H1 (cell line): ENCODE measurements at regions not wholly inside any gene's neighbourhood (a gene's known extent, or its start where the extent isn't known, plus 50 kb on each side); places are given as distances from the start of the nearest gene placed in this dataset.

Source experiments
- CTCF ChIA-PET: fragments of 300-600 bp; sonication (Branson Sonifier 250); formaldehyde crosslinking; loops from one replicate; lab custom pipeline; 2021; ENCODE audit not compliant: partially characterized antibody; lab: Charles Lee
- POLR2A ChIA-PET: fragments of 300-600 bp; sonication (Branson Sonifier 250); formaldehyde crosslinking; loops from one replicate; lab custom pipeline; 2021; ENCODE audit warnings: inconsistent platforms; ENCODE audit not compliant: partially characterized antibody; lab: Charles Lee
- DNase-seq, 2 experiments: peaks; one replicate each; pipeline versions ENCODE4 v3.0.0 to v3.0.0-alpha.2; 2010 to 2022; ENCODE audit warnings: low spot score in 2 of 2, low read depth in 1 of 2, mixed read lengths in 1 of 2
- FAIRE-seq: peaks from 2 replicates; lab custom pipeline; 2011; peaks lifted over from hg19 to GRCh38; lab: Jason Lieb, UNC
- H2AFZ ChIP-seq: 2 replicates; pipeline ENCODE4 v1.8.1; 2012; ENCODE audit warnings: low read length, inconsistent platforms
- H2AK5ac ChIP-seq: 2 replicates; pipeline ENCODE4 v1.6.1; 2013; ENCODE audit warnings: low read depth, low read length
- H2BK120ac ChIP-seq: replicated peaks from 2 replicates; pipeline ENCODE3; 2013; ENCODE audit warnings: low read depth, low read length, inconsistent platforms
- H2BK12ac ChIP-seq: 2 replicates; pipeline ENCODE4 v1.6.1; 2013; ENCODE audit warnings: low read depth, low read length
- H2BK15ac ChIP-seq: 2 replicates; pipeline ENCODE4 v1.6.1; 2013; ENCODE audit warnings: low read length
- H2BK20ac ChIP-seq: 2 replicates; pipeline ENCODE4 v1.6.1; 2013; ENCODE audit warnings: low read length
- H2BK5ac ChIP-seq: 2 replicates; pipeline ENCODE4 v1.6.1; 2013; ENCODE audit warnings: low read depth, low read length
- H3K14ac ChIP-seq: 2 replicates; pipeline ENCODE4 v1.6.1; 2013; ENCODE audit warnings: inconsistent platforms; ENCODE audit not compliant: insufficient read length
- H3K18ac ChIP-seq: 2 replicates; pipeline ENCODE4 v1.6.1; 2013; ENCODE audit warnings: low read length; ENCODE audit errors: extremely low read depth
- H3K23ac ChIP-seq: 2 replicates; pipeline ENCODE4 v1.6.1; 2013; ENCODE audit warnings: inconsistent platforms; ENCODE audit not compliant: insufficient read length
- H3K23me2 ChIP-seq: 2 replicates; pipeline ENCODE4 v1.6.1; 2013; ENCODE audit warnings: low read depth, low read length
- H3K27ac ChIP-seq: 2 replicates; pipeline ENCODE4 v1.6.1; 2011; ENCODE audit warnings: low read depth, low read length, inconsistent platforms
- H3K27me3 ChIP-seq, 4 experiments: replicated peaks in 1 of 4; 1 replicate in 1 of 4; 2 replicates in 3 of 4; pipeline versions ENCODE4 v1.6.1 to v1.8.1; 2011 to 2013; ENCODE audit warnings: low read length in 3 of 4, mild to moderate bottlenecking in 3 of 4, inconsistent platforms in 2 of 4, mixed read lengths in 2 of 4, moderate library complexity in 1 of 4; ENCODE audit not compliant: control insufficient read depth in 3 of 4, insufficient read depth in 3 of 4; ENCODE audit errors: extremely low read depth in 1 of 4
- H3K36me3 ChIP-seq, 4 experiments: 2 replicates each; pipeline versions ENCODE4 v1.6.1 to v1.8.1; 2011 to 2013; ENCODE audit warnings: mild to moderate bottlenecking in 4 of 4, low read length in 3 of 4, moderate library complexity in 2 of 4, control low read depth in 1 of 4, inconsistent platforms in 1 of 4; ENCODE audit not compliant: insufficient read depth in 4 of 4, control insufficient read depth in 2 of 4
- H3K4ac ChIP-seq: replicated peaks from 2 replicates; pipeline ENCODE3; 2013; ENCODE audit warnings: low read length, low read depth, mixed read lengths, inconsistent platforms; ENCODE audit not compliant: insufficient read length
- H3K4me1 ChIP-seq, 4 experiments: replicated peaks in 1 of 4; 1 replicate in 1 of 4; 2 replicates in 3 of 4; pipeline versions ENCODE4 v1.6.1 to v1.8.1; 2011 to 2013; ENCODE audit warnings: low read length in 3 of 4, inconsistent platforms in 2 of 4, mixed read lengths in 1 of 4; ENCODE audit not compliant: insufficient read depth in 4 of 4, control insufficient read depth in 3 of 4
- H3K4me2 ChIP-seq, 2 experiments: 2 replicates each; pipeline versions ENCODE4 v1.6.1 to v1.8.1; 2011 to 2013; ENCODE audit warnings: low read depth in 2 of 2, low read length in 2 of 2, control low read depth in 1 of 2, inconsistent platforms in 1 of 2, mild to moderate bottlenecking in 1 of 2; ENCODE audit not compliant: insufficient read depth in 1 of 2
- H3K4me3 ChIP-seq, 4 experiments: fragments of 200-600, 300-600 bp in 1 of 4; sonication (generic), shearing (Covaris generic), sonication (Bioruptor Twin) in 1 of 4; 2 replicates each; pipeline versions ENCODE4 v1.5.1 to v1.8.1; 2011 to 2016; ENCODE audit warnings: low read length in 4 of 4, low read depth in 3 of 4, control low read depth in 2 of 4, inconsistent platforms in 2 of 4, mild to moderate bottlenecking in 2 of 4, mixed read lengths in 1 of 4, moderate library complexity in 1 of 4; ENCODE audit not compliant: insufficient read depth in 2 of 4; ENCODE audit errors: extremely low read depth in 1 of 4
- H3K56ac ChIP-seq: replicated peaks from 2 replicates; pipeline ENCODE3; 2013; ENCODE audit warnings: low read depth, mild to moderate bottlenecking, mixed read lengths, low read length, inconsistent platforms; ENCODE audit not compliant: insufficient read length
- H3K79me1 ChIP-seq: 2 replicates; pipeline ENCODE4 v1.6.1; 2013; ENCODE audit warnings: low read depth, low read length, control low read depth
- H3K79me2 ChIP-seq, 2 experiments: 2 replicates each; pipeline versions ENCODE4 v1.6.1 to v1.8.1; 2012 to 2013; ENCODE audit warnings: low read length in 2 of 2, mild to moderate bottlenecking in 2 of 2, inconsistent platforms in 1 of 2; ENCODE audit not compliant: insufficient read depth in 2 of 2, control insufficient read depth in 1 of 2
- H3K9ac ChIP-seq, 4 experiments: replicated peaks in 1 of 4; 1 replicate in 1 of 4; 2 replicates in 3 of 4; pipeline versions ENCODE4 v1.6.1 to v1.8.1; 2011 to 2013; ENCODE audit warnings: low read depth in 3 of 4, low read length in 3 of 4, control low read depth in 2 of 4, mild to moderate bottlenecking in 2 of 4, moderate library complexity in 2 of 4, inconsistent platforms in 1 of 4; ENCODE audit errors: extremely low read depth in 1 of 4
- H3K9me3 ChIP-seq, 2 experiments: 2 replicates each; pipeline versions ENCODE4 v1.6.1 to v1.8.1; 2012 to 2013; ENCODE audit warnings: mild to moderate bottlenecking in 2 of 2, moderate library complexity in 2 of 2, control low read depth in 1 of 2, inconsistent platforms in 1 of 2, low read depth in 1 of 2, low read length in 1 of 2, mixed read lengths in 1 of 2; ENCODE audit not compliant: insufficient read depth in 2 of 2
- H4K20me1 ChIP-seq, 2 experiments: replicated peaks in 1 of 2; 2 replicates each; pipeline versions ENCODE3 to v1.8.1; 2011 to 2013; ENCODE audit warnings: inconsistent platforms in 2 of 2, low read length in 2 of 2, mild to moderate bottlenecking in 1 of 2; ENCODE audit not compliant: insufficient read depth in 2 of 2, control insufficient read depth in 1 of 2
- H4K5ac ChIP-seq: 2 replicates; pipeline ENCODE4 v1.6.1; 2013; ENCODE audit warnings: low read length, low read depth, mixed read lengths, inconsistent platforms; ENCODE audit not compliant: insufficient read length
- H4K8ac ChIP-seq: 2 replicates; pipeline ENCODE4 v1.8.0; 2013; ENCODE audit warnings: mild to moderate bottlenecking, moderate library complexity, low read length, inconsistent platforms; ENCODE audit not compliant: insufficient read depth; ENCODE audit errors: extremely low read depth
- H4K91ac ChIP-seq: replicated peaks from 2 replicates; pipeline ENCODE3; 2013; ENCODE audit warnings: low read length, mixed read lengths, inconsistent platforms; ENCODE audit not compliant: insufficient read length
- ATF2 ChIP-seq: IDR thresholded peaks from 2 replicates; pipeline ENCODE4 v1.6.1; 2012; ENCODE audit warnings: low read length, inconsistent platforms
- CBX5 ChIP-seq: fragments of 300-800, 300-1000 bp; sonication (generic); IDR thresholded peaks from 2 replicates; pipeline ENCODE4 v1.7.1; 2016; ENCODE audit warnings: antibody characterized with exemption, low read length, low read depth
- CEBPB ChIP-seq: IDR thresholded peaks from 2 replicates; pipeline ENCODE4 v1.6.1; 2012; ENCODE audit warnings: low read depth, low read length
- JUN ChIP-seq: IDR thresholded peaks from 2 replicates; pipeline ENCODE4 v1.6.1; 2011; ENCODE audit warnings: low read depth, mild to moderate bottlenecking, improper control_type of control experiment, low read length
- KDM1A ChIP-seq: fragments of 200-600, 300-600 bp; sonication (generic); IDR thresholded peaks from 2 replicates; pipeline ENCODE4 v1.7.1; 2016; ENCODE audit warnings: mild to moderate bottlenecking, low read length, borderline replicate concordance
- MAFK ChIP-seq: IDR thresholded peaks from 2 replicates; pipeline ENCODE4 v1.6.1; 2012; ENCODE audit warnings: low read depth, mild to moderate bottlenecking, improper control_type of control experiment, low read length
- POLR2A ChIP-seq, 2 experiments: IDR thresholded peaks; 1 replicate in 1 of 2; 2 replicates in 1 of 2; pipeline ENCODE4 v1.6.1; 2011; ENCODE audit warnings: low read depth in 2 of 2, low read length in 2 of 2, mild to moderate bottlenecking in 2 of 2; ENCODE audit errors: control extremely low read depth in 1 of 2
- RXRA ChIP-seq: IDR thresholded peaks from 2 replicates; pipeline ENCODE4 v1.6.1; 2011; ENCODE audit warnings: low read depth, mild to moderate bottlenecking, low read length, moderate library complexity; ENCODE audit not compliant: insufficient read depth
- SIN3A ChIP-seq, 2 experiments: IDR thresholded peaks in 1 of 2; conservative IDR thresholded peaks in 1 of 2; 2 replicates each; pipeline ENCODE4 v1.6.1; 2011 to 2012; ENCODE audit warnings: low read length in 2 of 2, improper control_type of control experiment in 1 of 2, low read depth in 1 of 2, mild to moderate bottlenecking in 1 of 2
- SP2 ChIP-seq: IDR thresholded peaks from 2 replicates; pipeline ENCODE4 v1.6.1; 2012; ENCODE audit warnings: mild to moderate bottlenecking, low read length, inconsistent platforms
- USF2 ChIP-seq: IDR thresholded peaks from 2 replicates; pipeline ENCODE4 v1.6.1; 2011; ENCODE audit warnings: low read length, improper control_type of control experiment
- WGBS, 2 experiments: shearing (Covaris generic) in 1 of 2; methylation state at CpG; one replicate each; pipeline versions ENCODE4 v1.1.6 to v1.1.7; 2013 to 2015; ENCODE audit warnings: low lambda C conversion rate in 2 of 2, mixed read lengths in 2 of 2, inconsistent platforms in 1 of 2, low coverage in 1 of 2, missing lambda C conversion rate in 1 of 2; ENCODE audit not compliant: insufficient replicate concordance in 2 of 2, insufficient coverage in 1 of 2, insufficient read length in 1 of 2; ENCODE audit errors: extremely low coverage in 1 of 2, missing lambda C conversion rate in 1 of 2; 5-methylcytosine and 5-hydroxymethylcytosine counted together

- ChIA-PET CTCF (interaction anchor here (1.4 kb wide), 1 partner anchor 57 kb away, joined by 3 read pairs; no protein-coding TSS in a partner anchor), POLR2A (no interaction called here)
- 94% methylated on average over 4 of the region's 4 CpGs; no CpG with 5 or more reads in 1 of the 2 experiments for WGBS, 2 experiments
- no peak overlapping the region for H3K4me3 ChIP-seq
- no peaks in the 10 kb centered on the region for H3K36me3 ChIP-seq
- no peak overlapping the region for H3K9ac ChIP-seq
- no peak overlapping the region for H2BK120ac ChIP-seq
- no peaks in the 10 kb centered on the region for H3K23me2 ChIP-seq
- no peak overlapping the region for H4K91ac ChIP-seq
- TF ChIP-seq MAFK, result no peak
- no peak for TF ChIP-seq USF2
- TF ChIP-seq POLR2A (IDR thresholded peaks at IDR 0.05; ENCODE audit: control extremely low read depth in 1 of 2, low read depth in 2 of 2, low read length in 2 of 2), result no peak
- no peak for TF ChIP-seq ATF2
- no peak for TF ChIP-seq SP2
- no peak for TF ChIP-seq JUN
- TF ChIP-seq KDM1A, result no peak
- TF ChIP-seq RXRA, result no peak
- TF ChIP-seq CEBPB, result no peak
- no peak for TF ChIP-seq CBX5
- TF ChIP-seq SIN3A (conservative IDR thresholded peaks at IDR 0.05 in 1 of 2, IDR thresholded peaks at IDR 0.05 in 1 of 2; ENCODE audit: low read depth in 1 of 2, low read length in 2 of 2), result no peak
- no peak overlapping the region for H2AK5ac ChIP-seq
- H3K4me2 ChIP-seq, result no peak overlapping the region
- H2BK12ac ChIP-seq, result no peak overlapping the region
- no peak overlapping the region for H4K8ac ChIP-seq
- H3K9me3 ChIP-seq, result peaks cover 0 to 3% of the 10 kb centered on the region in 2 experiments; a peak in 1 of 4 replicates
- no peak overlapping the region for H3K23ac ChIP-seq
- H3K79me1 ChIP-seq, result no peaks in the 10 kb centered on the region
- no peaks in the 10 kb centered on the region for H3K27me3 ChIP-seq
- no peak for DNase-seq
- H3K56ac ChIP-seq, result no peak overlapping the region
- no peak for FAIRE-seq
- H2BK5ac ChIP-seq, result no peak overlapping the region
- H3K27ac ChIP-seq, result no peak overlapping the region
- no peak overlapping the region for H2BK15ac ChIP-seq
- H2AFZ ChIP-seq, result no peak overlapping the region
- no peaks in the 10 kb centered on the region for H3K4me1 ChIP-seq
- no peaks in the 10 kb centered on the region for H3K79me2 ChIP-seq
- H4K5ac ChIP-seq, result no peak overlapping the region
- H2BK20ac ChIP-seq, result no peak overlapping the region
- H3K14ac ChIP-seq, result no peak overlapping the region
- no peak overlapping the region for H3K18ac ChIP-seq
- no peak overlapping the region for H3K4ac ChIP-seq
- no peaks in the 10 kb centered on the region for H4K20me1 ChIP-seq
Observed at GRCh38 chr2:225226441-225226840, 173.1 kb upstream of the NYAP2 start.
